IMR-90 (cell line): ENCODE measurements at regions not wholly inside any gene's neighbourhood (a gene's known extent, or its start where the extent isn't known, plus 50 kb on each side); places are given as distances from the start of the nearest gene placed in this dataset.

Experiments used
- ATAC-seq: fragments of 200-7000 bp; cut with Tn5 transposase; 2 replicates; pipeline ENCODE4 v1.9.1; 2020; ENCODE audit warnings: low read depth, mild to moderate bottlenecking, moderate library complexity
- BruUV-seq: library from RNA; stranded (reverse); fragments of 400-500 nt; replicated peaks from 2 replicates; lab custom pipeline; 2021; lab: Mats Ljungman, UMichigan
- CTCF ChIA-PET: fragments of 300-600 bp; formaldehyde crosslinking; extraction: SDS; loops from one replicate; lab custom pipeline; 2021; ENCODE audit warnings: antibody characterized with exemption; lab: Yijun Ruan, JAX
- POLR2A ChIA-PET: fragments of 300-600 bp; sonication (Branson Sonifier 250); formaldehyde crosslinking; loops from one replicate; lab custom pipeline; 2022; ENCODE audit warnings: antibody characterized with exemption; ENCODE audit not compliant: unreplicated experiment; lab: Charles Lee
- DNase-seq: peaks from one replicate; pipeline ENCODE4 v3.0.0; 2013
- H2AFZ ChIP-seq: replicated peaks from 2 replicates; pipeline ENCODE3; 2013; ENCODE audit warnings: low read length, mild to moderate bottlenecking; ENCODE audit not compliant: poor library complexity
- H2AK5ac ChIP-seq: 2 replicates; pipeline ENCODE4 v1.6.1; 2013; ENCODE audit warnings: low read depth, low read length, inconsistent platforms
- H2AK9ac ChIP-seq: replicated peaks from 2 replicates; pipeline ENCODE3; 2013; ENCODE audit warnings: mild to moderate bottlenecking, low read depth, low read length, moderate library complexity; ENCODE audit not compliant: poor library complexity
- H2BK120ac ChIP-seq: 2 replicates; pipeline ENCODE4 v1.6.1; 2013; ENCODE audit warnings: low read depth, low read length, inconsistent platforms
- H2BK15ac ChIP-seq: 3 replicates; pipeline ENCODE4 v1.6.1; 2013; ENCODE audit warnings: low read depth, low read length, inconsistent platforms
- H2BK20ac ChIP-seq: 2 replicates; pipeline ENCODE4 v1.6.1; 2013; ENCODE audit warnings: low read depth, mild to moderate bottlenecking, inconsistent platforms, low read length, moderate library complexity
- H2BK5ac ChIP-seq: 2 replicates; pipeline ENCODE4 v1.6.1; 2013; ENCODE audit warnings: mild to moderate bottlenecking, low read depth, low read length, inconsistent platforms; ENCODE audit not compliant: poor library complexity, severe bottlenecking
- H3K14ac ChIP-seq: replicated peaks from 2 replicates; pipeline ENCODE4 v1.6.1; 2013; ENCODE audit warnings: low read depth, low read length, inconsistent platforms
- H3K18ac ChIP-seq: 2 replicates; pipeline ENCODE4 v1.6.1; 2013; ENCODE audit warnings: low read depth, low read length, control low read depth
- H3K23ac ChIP-seq: 2 replicates; pipeline ENCODE4 v1.6.1; 2013; ENCODE audit warnings: low read depth, low read length, inconsistent platforms
- H3K27ac ChIP-seq: 2 replicates; pipeline ENCODE4 v1.5.1; 2013; ENCODE audit warnings: mild to moderate bottlenecking, control low read depth, low read length; ENCODE audit not compliant: insufficient read depth
- H3K27me3 ChIP-seq: 2 replicates; pipeline ENCODE4 v1.6.1; 2013; ENCODE audit warnings: low read length; ENCODE audit not compliant: control insufficient read depth, insufficient read depth
- H3K36me3 ChIP-seq: 2 replicates; pipeline ENCODE4 v1.6.1; 2013; ENCODE audit warnings: low read length, mixed read lengths; ENCODE audit not compliant: control insufficient read depth, insufficient read depth
- H3K4ac ChIP-seq: 2 replicates; pipeline ENCODE4 v1.6.1; 2013; ENCODE audit warnings: low read depth, low read length, inconsistent platforms
- H3K4me1 ChIP-seq: 2 replicates; pipeline ENCODE4 v1.6.1; 2013; ENCODE audit warnings: low read length, mixed read lengths; ENCODE audit not compliant: control insufficient read depth, insufficient read depth
- H3K4me2 ChIP-seq: 2 replicates; pipeline ENCODE4 v1.6.1; 2013; ENCODE audit warnings: low read depth, mild to moderate bottlenecking, control low read depth, low read length, moderate library complexity
- H3K4me3 ChIP-seq: 2 replicates; pipeline ENCODE4 v1.5.1; 2013; ENCODE audit warnings: low read depth, mild to moderate bottlenecking, control low read depth, low read length, moderate library complexity; ENCODE audit not compliant: insufficient read depth
- H3K56ac ChIP-seq: 2 replicates; pipeline ENCODE4 v1.6.1; 2013; ENCODE audit warnings: low read length, inconsistent platforms; ENCODE audit not compliant: insufficient read depth; ENCODE audit errors: extremely low read depth
- H3K79me1 ChIP-seq, 2 experiments: 2 replicates each; pipeline ENCODE4 v1.6.1; 2013; ENCODE audit warnings: low read length in 2 of 2, inconsistent platforms in 1 of 2, low read depth in 1 of 2
- H3K9ac ChIP-seq: 2 replicates; pipeline ENCODE4 v1.6.1; 2013; ENCODE audit warnings: low read depth, low read length, control low read depth
- H3K9me1 ChIP-seq: 2 replicates; pipeline ENCODE4 v1.6.1; 2013; ENCODE audit warnings: low read length, inconsistent platforms; ENCODE audit not compliant: insufficient read depth
- H3K9me3 ChIP-seq: 2 replicates; pipeline ENCODE4 v1.6.1; 2013; ENCODE audit warnings: low read length; ENCODE audit not compliant: control insufficient read depth, insufficient read depth
- H4K20me1 ChIP-seq: 2 replicates; pipeline ENCODE4 v1.6.1; 2013; ENCODE audit warnings: low read length, inconsistent platforms; ENCODE audit not compliant: insufficient read depth
- H4K5ac ChIP-seq: 2 replicates; pipeline ENCODE4 v1.6.1; 2013; ENCODE audit warnings: mild to moderate bottlenecking, low read depth, low read length, control low read depth
- H4K8ac ChIP-seq, 2 experiments: 2 replicates each; pipeline ENCODE4 v1.6.1; 2013; ENCODE audit warnings: low read depth in 2 of 2, low read length in 2 of 2, control low read depth in 1 of 2, inconsistent platforms in 1 of 2
- H4K91ac ChIP-seq: 2 replicates; pipeline ENCODE4 v1.6.1; 2013; ENCODE audit warnings: low read depth, low read length, inconsistent platforms; ENCODE audit not compliant: insufficient read depth
- BHLHE40 ChIP-seq: fragments of 150-350 bp; IDR thresholded peaks from 2 replicates; pipeline ENCODE4 v1.6.1; 2016; ENCODE audit warnings: mild to moderate bottlenecking, low read depth, low read length
- CEBPB ChIP-seq: IDR thresholded peaks from 2 replicates; pipeline ENCODE4 v1.6.1; 2012; ENCODE audit warnings: low read depth, low read length, improper control_type of control experiment
- CHD1 ChIP-seq: IDR thresholded peaks from 2 replicates; pipeline ENCODE4 v1.6.1; 2012; ENCODE audit warnings: low read depth, low read length, improper control_type of control experiment
- CTCF ChIP-seq: conservative IDR thresholded peaks from 2 replicates; pipeline ENCODE4 v1.5.1; 2012; ENCODE audit warnings: mild to moderate bottlenecking, low read depth, low read length, improper control_type of control experiment
- ELK1 ChIP-seq: fragments of 150-350 bp; IDR thresholded peaks from 2 replicates; pipeline ENCODE4 v1.6.1; 2016; ENCODE audit warnings: low read depth, mild to moderate bottlenecking, low read length, moderate library complexity, borderline replicate concordance
- FOS ChIP-seq: fragments of 150-350 bp; IDR thresholded peaks from 2 replicates; pipeline ENCODE4 v1.6.1; 2016; ENCODE audit warnings: low read depth, low read length
- MAFK ChIP-seq: IDR thresholded peaks from 2 replicates; pipeline ENCODE4 v1.6.1; 2012; ENCODE audit warnings: low read depth, low read length, improper control_type of control experiment
- MAZ ChIP-seq: IDR thresholded peaks from 2 replicates; pipeline ENCODE4 v1.6.1; 2012; ENCODE audit warnings: low read depth, mild to moderate bottlenecking, low read length, improper control_type of control experiment, moderate library complexity, borderline replicate concordance
- MXI1 ChIP-seq: IDR thresholded peaks from 2 replicates; pipeline ENCODE4 v1.6.1; 2012; ENCODE audit warnings: low read depth, mild to moderate bottlenecking, low read length, moderate library complexity, borderline replicate concordance
- NFE2L2 ChIP-seq: fragments of 150-350 bp; IDR thresholded peaks from 2 replicates; pipeline ENCODE4 v1.6.1; 2016; ENCODE audit warnings: low read depth, mild to moderate bottlenecking, low read length
- POLR2A ChIP-seq: IDR thresholded peaks from 2 replicates; pipeline ENCODE4 v1.6.1; 2012; ENCODE audit warnings: mild to moderate bottlenecking, low read depth, low read length
- RAD21 ChIP-seq: IDR thresholded peaks from 2 replicates; pipeline ENCODE4 v1.6.1; 2012; ENCODE audit warnings: low read length, improper control_type of control experiment
- RCOR1 ChIP-seq: IDR thresholded peaks from 2 replicates; pipeline ENCODE4 v1.6.1; 2012; ENCODE audit warnings: mild to moderate bottlenecking, low read length, improper control_type of control experiment; ENCODE audit not compliant: insufficient replicate concordance
- RFX5 ChIP-seq: IDR thresholded peaks from 2 replicates; pipeline ENCODE4 v1.8.0; 2012; ENCODE audit warnings: low read depth, mild to moderate bottlenecking, low read length, moderate library complexity
- SMC3 ChIP-seq: fragments of 150-350 bp; IDR thresholded peaks from 2 replicates; pipeline ENCODE4 v1.6.1; 2016; ENCODE audit warnings: low read depth, mild to moderate bottlenecking, antibody characterized with exemption, low read length, moderate library complexity
- USF2 ChIP-seq: fragments of 150-350 bp; IDR thresholded peaks from 2 replicates; pipeline ENCODE4 v1.6.1; 2017; ENCODE audit warnings: mild to moderate bottlenecking, antibody characterized with exemption, low read length, low read depth
- WGBS, 2 experiments: methylation state at CpG; one replicate each; pipeline versions ENCODE4 v1.1.5 to v1.1.7; 2013; ENCODE audit warnings: missing lambda C conversion rate in 2 of 2; ENCODE audit not compliant: insufficient read length in 1 of 2; ENCODE audit errors: extremely low coverage in 2 of 2; 5-methylcytosine and 5-hydroxymethylcytosine counted together
- dilution Hi-C: fragments of 300-500 bp; cut with HindIII; formaldehyde crosslinking; loops from one replicate; pipeline ENCODE4 v1.14.3; 2018; ENCODE audit warnings: low sequenced_read_pairs; ENCODE audit not compliant: unreplicated experiment
- in situ Hi-C: fragments of 300-500 bp; cut with MboI; formaldehyde crosslinking; loops from 3 replicates; pipeline ENCODE4 v1.14.3; 2019; ENCODE audit warnings: low sequenced_read_pairs, inconsistent platforms, mixed read lengths
- intact Hi-C: fragments of 100-400 bp; cut with micrococcal nuclease; formaldehyde crosslinking; loops from 2 replicates; pipeline ENCODE4 v1.10.0; 2022

GRCh38 chr1:194026422-194026821 lies 840.0 kb upstream of the B3GALT2 start:
- Histone ChIP-seq H3K23ac (no peak overlapping the region), H2AK9ac (no peak overlapping the region), H3K9me1 (no peaks in the 10 kb centered on the region), H3K79me1 (no peaks in the 10 kb centered on the region), H4K5ac (no peak overlapping the region), H2BK20ac (no peak overlapping the region), H3K9ac (no peak overlapping the region), H3K18ac (no peak overlapping the region), H2AFZ (no peak overlapping the region), H2BK120ac (no peak overlapping the region), H3K4ac (no peak overlapping the region), H4K91ac (no peak overlapping the region), H2BK15ac (no peak overlapping the region), H4K20me1 (no peaks in the 10 kb centered on the region), H2AK5ac (no peak overlapping the region), H3K4me2 (no peak overlapping the region), H3K4me3 (no peak overlapping the region), H2BK5ac (no peak overlapping the region), H3K27me3 (no peaks in the 10 kb centered on the region), H4K8ac (no peak overlapping the region), H3K27ac (no peak overlapping the region), H3K14ac (no peak overlapping the region), H3K36me3 (no peaks in the 10 kb centered on the region), H3K56ac (no peak overlapping the region), H3K9me3 (no peaks in the 10 kb centered on the region), H3K4me1 (0 out of 2 replicates have a peak, but pooled peaks cover 2% of the 10 kb centered on the region)
- in situ Hi-C loops (no loop called here), intact Hi-C loops (no loop called here), dilution Hi-C loops (no loop called here)
- ChIA-PET POLR2A (no interaction called here), CTCF (no interaction called here)
- no TSS peak for BruUV-seq
- no peak for DNase-seq
- 95% methylated on average over 3 of the region's 3 CpGs; no CpG with 5 or more reads in 1 of the 2 experiments for WGBS, 2 experiments
- TF ChIP-seq CEBPB, result no peak
- TF ChIP-seq NFE2L2, result no peak
- TF ChIP-seq MAFK, result no peak
- no peak for TF ChIP-seq USF2
- TF ChIP-seq MXI1, result no peak
- TF ChIP-seq RCOR1, result no peak
- TF ChIP-seq RAD21, result no peak
- TF ChIP-seq FOS, result no peak
- TF ChIP-seq MAZ, result no peak
- no peak for TF ChIP-seq CHD1
- TF ChIP-seq ELK1, result no peak
- TF ChIP-seq CTCF, result no peak
- TF ChIP-seq POLR2A, result no peak
- no peak for TF ChIP-seq BHLHE40
- no peak for TF ChIP-seq RFX5
- no peak for TF ChIP-seq SMC3
- ATAC-seq, result no peak
